Ovary (tissue), 7 donors: ENCODE measurements at regions not wholly inside any gene's neighbourhood (a gene's known extent, or its start where the extent isn't known, plus 50 kb on each side); places are given as distances from the start of the nearest gene placed in this dataset.

Source experiments
- DNase-seq, 5 donors: peaks; one replicate each; pipeline ENCODE4 v3.0.0-alpha.2; 2019 to 2020
- H3K27ac ChIP-seq, 2 donors: fragments of 200-600 bp; one replicate each; pipeline versions ENCODE4 v1.5.1 to v1.8.0; 2019 to 2022
- H3K27me3 ChIP-seq: fragments of 200-600 bp; one replicate; pipeline ENCODE4 v1.8.0; 2022
- H3K36me3 ChIP-seq: fragments of 200-600 bp; sonication (generic); one replicate; pipeline ENCODE4 v1.5.1; 2019
- H3K4me1 ChIP-seq: one replicate; pipeline ENCODE4 v1.8.1; 2013; ENCODE audit warnings: mild to moderate bottlenecking, moderate library complexity; ENCODE audit not compliant: insufficient read depth
- H3K4me3 ChIP-seq: fragments of 200-600 bp; sonication (generic); one replicate; pipeline ENCODE4 v1.5.1; 2017
- H3K9me3 ChIP-seq, 2 donors: fragments of 200-600 bp in 1 of 2; sonication (generic) in 1 of 2; one replicate each; pipeline versions ENCODE4 v1.5.1 to v1.8.1; 2013 to 2019; ENCODE audit warnings: mild to moderate bottlenecking in 1 of 2, moderate library complexity in 1 of 2
- EP300 ChIP-seq: sonication (generic); formaldehyde crosslinking; IDR thresholded peaks from one replicate; pipeline ENCODE4 v1.6.1; 2017; ENCODE audit warnings: antibody characterized with exemption
- POLR2A ChIP-seq: fragments of 450-650 bp; IDR thresholded peaks from one replicate; pipeline ENCODE4 v1.6.1; 2017; ENCODE audit warnings: antibody characterized with exemption, mild to moderate bottlenecking, moderate library complexity
- WGBS, 3 donors: extraction: QIAGEN DNeasy Blood & Tissue Kit in 1 of 3; methylation state at CpG; one replicate each; pipeline versions ENCODE4 v1.1.5 to v1.1.7; 2013 to 2017; 5-methylcytosine and 5-hydroxymethylcytosine counted together
- intact Hi-C, 4 donors: fragments of 100-400 bp; cut with DNase I; formaldehyde crosslinking; loops; one replicate each; pipeline versions ENCODE4 v1.11.0 to v1.15.1; 2022 to 2023
- TF ChIP-seq, protein P1 (sequence below), 3 donors: fragments of 450-650 bp in 2 of 3; fragments of 200-600 bp in 1 of 3; IDR thresholded peaks; one replicate each; pipeline versions ENCODE4 v1.5.1 to v1.8.0; 2016 to 2022; ENCODE audit warnings: antibody characterized with exemption in 3 of 3, mild to moderate bottlenecking in 1 of 3
- donor health status: DM: no; HTN: no; CAD: no; lungs with moderate emphysema.
- donor health status: DM: no; HTN: no; CAD: no.
- donor health status: Bipolar disorder and iron deficiency.
- donor health status: DM: no; HTN: no; CAD: no.
- donor health status: DM: yes; HTN: yes; CAD: no.

DNA sequence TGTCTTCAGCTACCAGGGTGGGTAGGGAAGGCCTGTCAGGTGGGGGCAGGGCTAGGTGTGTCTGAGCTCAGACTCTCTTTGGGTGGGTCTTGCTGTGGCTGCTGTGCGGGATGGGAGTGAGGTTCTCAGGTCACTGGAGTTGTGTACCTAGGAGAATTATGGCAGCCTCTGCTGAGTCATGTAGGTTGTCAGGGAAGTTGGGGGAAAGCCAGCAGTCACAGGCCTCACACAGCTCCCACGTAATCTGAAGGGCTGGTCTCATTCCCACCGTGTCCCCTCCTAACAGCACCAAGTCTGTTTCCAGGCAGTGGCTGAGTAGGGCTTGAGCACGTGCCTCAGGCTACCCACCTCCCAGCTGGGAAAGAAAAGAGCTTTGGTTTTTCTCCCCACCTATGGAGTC, 67.0 kb downstream of the CHCHD4 start:
- Histone ChIP-seq H3K4me1 (no peaks in the 10 kb centered on the region), H3K27me3 (no peaks in the 10 kb centered on the region), H3K9me3 (no peaks in the 10 kb centered on the region), H3K4me3 (no peak overlapping the region), H3K27ac (no peak overlapping the region), H3K36me3 (no peaks in the 10 kb centered on the region)
- 73 to 77% (median 75%) methylated on average over 4 of the region's 4 CpGs for WGBS, 3 donors
- DNase-seq = no peak
- intact Hi-C loops = no loop called here
- TF ChIP-seq POLR2A (no peak), EP300 (no peak)
- TF ChIP-seq, protein P1, sequence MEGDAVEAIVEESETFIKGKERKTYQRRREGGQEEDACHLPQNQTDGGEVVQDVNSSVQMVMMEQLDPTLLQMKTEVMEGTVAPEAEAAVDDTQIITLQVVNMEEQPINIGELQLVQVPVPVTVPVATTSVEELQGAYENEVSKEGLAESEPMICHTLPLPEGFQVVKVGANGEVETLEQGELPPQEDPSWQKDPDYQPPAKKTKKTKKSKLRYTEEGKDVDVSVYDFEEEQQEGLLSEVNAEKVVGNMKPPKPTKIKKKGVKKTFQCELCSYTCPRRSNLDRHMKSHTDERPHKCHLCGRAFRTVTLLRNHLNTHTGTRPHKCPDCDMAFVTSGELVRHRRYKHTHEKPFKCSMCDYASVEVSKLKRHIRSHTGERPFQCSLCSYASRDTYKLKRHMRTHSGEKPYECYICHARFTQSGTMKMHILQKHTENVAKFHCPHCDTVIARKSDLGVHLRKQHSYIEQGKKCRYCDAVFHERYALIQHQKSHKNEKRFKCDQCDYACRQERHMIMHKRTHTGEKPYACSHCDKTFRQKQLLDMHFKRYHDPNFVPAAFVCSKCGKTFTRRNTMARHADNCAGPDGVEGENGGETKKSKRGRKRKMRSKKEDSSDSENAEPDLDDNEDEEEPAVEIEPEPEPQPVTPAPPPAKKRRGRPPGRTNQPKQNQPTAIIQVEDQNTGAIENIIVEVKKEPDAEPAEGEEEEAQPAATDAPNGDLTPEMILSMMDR (IDR thresholded peaks at IDR 0.05) = no peak

DNA sequence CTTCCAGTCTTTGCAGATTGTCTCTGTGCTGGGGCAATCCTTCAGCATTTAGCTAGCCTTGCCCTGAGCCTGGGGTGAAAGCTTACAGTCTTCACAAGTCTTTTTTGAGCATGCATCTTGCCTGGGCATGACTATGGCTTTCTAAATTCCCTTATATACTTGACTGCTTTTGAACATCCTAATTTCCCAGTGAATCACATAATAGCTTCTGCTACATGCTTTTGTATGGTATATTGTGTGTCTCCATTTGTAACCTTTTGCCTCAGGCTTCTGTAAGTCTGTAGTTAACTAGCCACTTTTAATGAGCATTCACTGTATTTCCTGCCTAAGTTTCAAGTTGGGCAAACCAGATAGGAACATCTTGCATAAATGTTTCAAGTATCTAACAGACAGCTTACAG, 76.8 kb downstream of the CHCHD4 start:
- Histone ChIP-seq H3K9me3 (no peaks in the 10 kb centered on the region), H3K4me1 (no peaks in the 10 kb centered on the region), H3K4me3 (no peak overlapping the region), H3K27ac (no peak overlapping the region), H3K36me3 (no peaks in the 10 kb centered on the region), H3K27me3 (no peaks in the 10 kb centered on the region)
- DNase-seq = no peak
- intact Hi-C loops = no loop called here
- TF ChIP-seq POLR2A (no peak), EP300 (no peak)
- TF ChIP-seq, protein P1 (IDR thresholded peaks at IDR 0.05) = no peak

DNA sequence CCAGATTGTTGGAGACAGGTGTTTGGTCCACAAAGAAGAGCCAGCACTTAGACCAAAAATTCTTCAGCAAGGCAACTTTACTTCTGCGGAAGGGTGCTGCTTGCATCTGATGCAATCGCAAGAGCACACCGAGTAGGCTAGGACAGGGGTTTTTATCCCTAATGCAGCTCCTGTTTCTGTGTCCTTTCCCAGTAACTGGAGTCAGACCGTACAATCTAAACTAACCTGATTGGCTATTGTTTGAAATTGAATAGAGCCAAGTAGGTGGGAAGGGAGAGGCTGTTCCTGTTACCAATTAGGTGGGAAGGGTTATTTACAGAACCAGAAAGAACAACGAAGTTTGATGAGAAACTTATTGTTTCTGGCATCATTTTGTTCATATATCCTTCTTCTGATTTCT, 77.6 kb downstream of the CHCHD4 start:
- DNase-seq = no peak
- 62 to 67% (median 64%) methylated on average over 5 of the region's 5 CpGs for WGBS, 3 donors
- Histone ChIP-seq H3K4me1 (no peaks in the 10 kb centered on the region), H3K27ac (no peak overlapping the region), H3K4me3 (no peak overlapping the region), H3K27me3 (no peaks in the 10 kb centered on the region), H3K36me3 (no peaks in the 10 kb centered on the region), H3K9me3 (no peaks in the 10 kb centered on the region)
- TF ChIP-seq EP300 (no peak), POLR2A (no peak)
- TF ChIP-seq, protein P1 (IDR thresholded peaks at IDR 0.05) = no peak
- intact Hi-C loops = no loop called here

DNA sequence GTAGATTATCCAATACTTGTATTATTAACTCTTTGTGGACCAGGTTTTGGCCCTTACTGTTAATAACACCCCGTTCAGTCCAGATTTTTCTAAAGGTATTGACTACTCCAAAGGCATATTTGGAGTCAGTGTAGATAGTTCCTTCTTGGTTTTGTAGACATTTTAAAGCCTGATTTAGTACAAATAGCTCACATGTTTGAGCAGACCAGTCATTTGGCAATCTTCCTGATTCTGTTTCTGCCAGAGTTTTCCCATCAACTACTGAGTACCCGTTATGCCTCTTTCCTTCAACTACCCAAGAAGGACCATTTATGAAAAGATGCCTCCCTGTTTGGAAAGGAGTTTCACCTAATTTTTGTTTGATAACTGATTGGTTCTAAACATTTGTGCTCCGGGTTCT, 82.0 kb downstream of the CHCHD4 start:
- intact Hi-C loops = no loop called here
- Histone ChIP-seq H3K4me1 (no peaks in the 10 kb centered on the region), H3K36me3 (no peaks in the 10 kb centered on the region), H3K4me3 (no peak overlapping the region), H3K27ac (no peak overlapping the region), H3K27me3 (no peaks in the 10 kb centered on the region), H3K9me3 (no peaks in the 10 kb centered on the region)
- no peak for DNase-seq
- WGBS, 3 donors = 47 to 64% (median 58%) methylated on average over 3 of the region's 3 CpGs
- TF ChIP-seq EP300 = no peak
- TF ChIP-seq, protein P1 (IDR thresholded peaks at IDR 0.05) = no peak
- no peak for TF ChIP-seq POLR2A

DNA sequence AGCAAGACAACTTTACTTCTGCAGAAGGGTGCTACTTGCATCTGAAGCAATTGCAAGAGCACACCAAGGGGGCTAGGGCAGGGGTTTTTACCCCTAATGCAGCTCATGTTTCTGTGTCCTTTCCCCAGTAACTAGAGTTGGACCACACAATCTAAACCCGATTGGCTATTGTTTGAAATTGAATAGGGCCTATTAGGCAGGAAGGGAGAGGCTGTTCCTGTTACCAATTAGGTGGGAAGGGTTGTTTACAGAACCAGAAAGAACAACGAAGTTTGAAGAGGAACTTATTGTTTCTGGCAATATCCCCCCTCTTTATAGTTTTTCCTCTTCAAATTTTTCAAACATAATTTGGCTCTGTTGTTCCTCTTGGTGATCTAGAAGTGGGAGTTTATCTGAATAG, 85.5 kb downstream of the CHCHD4 start:
- H3K27me3 ChIP-seq = no peaks in the 10 kb centered on the region
- 38 to 50% (median 40%) methylated on average over 2 of the region's 2 CpGs for WGBS, 3 donors
- TF ChIP-seq EP300 = no peak
- TF ChIP-seq, protein P1 (IDR thresholded peaks at IDR 0.05) = no peak
- TF ChIP-seq POLR2A = no peak
- H3K4me3 ChIP-seq = no peak overlapping the region
- H3K9me3 ChIP-seq = no peaks in the 10 kb centered on the region
- DNase-seq = no peak
- H3K27ac ChIP-seq = no peak overlapping the region
- H3K4me1 ChIP-seq = no peaks in the 10 kb centered on the region
- intact Hi-C loops = no loop called here
- no peaks in the 10 kb centered on the region for H3K36me3 ChIP-seq
